Skeletal muscle satellite cell (primary cell): ENCODE measurements at regions not wholly inside any gene's neighbourhood (a gene's known extent, or its start where the extent isn't known, plus 50 kb on each side); places are given as distances from the start of the nearest gene placed in this dataset.
"Not testable (repeated sequence)": the region's sequence is repeated elsewhere in the genome, so short reads cannot be mapped to it uniquely, and the experiment has no call there.

ENCODE experiments used
- H3K27me3 ChIP-seq: 2 replicates; pipeline ENCODE4 v1.7.0; 2013; ENCODE audit warnings: low read length; ENCODE audit not compliant: control insufficient read depth, insufficient read depth
- H3K36me3 ChIP-seq: 2 replicates; pipeline ENCODE4 v1.7.0; 2013; ENCODE audit warnings: mild to moderate bottlenecking, control low read depth, low read length; ENCODE audit not compliant: insufficient read depth
- H3K4me1 ChIP-seq: 2 replicates; pipeline ENCODE4 v1.7.0; 2013; ENCODE audit warnings: low read length; ENCODE audit not compliant: control insufficient read depth, insufficient read depth
- H3K4me2 ChIP-seq: 2 replicates; pipeline ENCODE4 v1.7.0; 2013; ENCODE audit warnings: mild to moderate bottlenecking, low read length
- H3K4me3 ChIP-seq: 2 replicates; pipeline ENCODE4 v1.7.0; 2013; ENCODE audit warnings: low read length
- H3K9ac ChIP-seq: 2 replicates; pipeline ENCODE4 v1.7.0; 2013; ENCODE audit warnings: mild to moderate bottlenecking, low read depth, low read length, moderate library complexity
- H3K9me3 ChIP-seq: replicated peaks from 2 replicates; pipeline ENCODE4 v1.7.0; 2013; ENCODE audit warnings: mild to moderate bottlenecking, control low read depth, low read length

DNA sequence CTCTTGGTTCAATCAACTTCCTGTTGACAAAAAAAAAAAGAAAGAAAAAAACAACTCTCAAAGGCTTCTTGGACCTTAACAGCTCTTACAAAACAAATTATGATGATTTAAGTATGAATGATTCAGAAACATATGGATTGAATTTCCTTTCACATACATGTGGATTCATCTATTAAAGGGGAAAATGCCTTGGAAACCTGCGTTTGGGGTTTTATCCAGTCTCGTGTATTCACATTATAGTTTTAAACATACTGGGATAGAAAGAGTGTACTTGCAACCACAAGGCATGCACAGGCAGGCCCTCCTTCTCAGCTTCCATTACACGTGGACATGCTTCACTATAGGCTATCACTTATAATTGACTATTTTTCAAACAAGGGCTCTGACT is 286.7 kb downstream of the INHBA start:
- Histone ChIP-seq H3K4me3 (no peak overlapping the region), H3K9ac (no peak overlapping the region), H3K4me2 (no peak overlapping the region), H3K4me1 (no peaks in the 10 kb centered on the region), H3K9me3 (no peaks in the 10 kb centered on the region), H3K36me3 (no peaks in the 10 kb centered on the region), H3K27me3 (no peaks in the 10 kb centered on the region)

DNA sequence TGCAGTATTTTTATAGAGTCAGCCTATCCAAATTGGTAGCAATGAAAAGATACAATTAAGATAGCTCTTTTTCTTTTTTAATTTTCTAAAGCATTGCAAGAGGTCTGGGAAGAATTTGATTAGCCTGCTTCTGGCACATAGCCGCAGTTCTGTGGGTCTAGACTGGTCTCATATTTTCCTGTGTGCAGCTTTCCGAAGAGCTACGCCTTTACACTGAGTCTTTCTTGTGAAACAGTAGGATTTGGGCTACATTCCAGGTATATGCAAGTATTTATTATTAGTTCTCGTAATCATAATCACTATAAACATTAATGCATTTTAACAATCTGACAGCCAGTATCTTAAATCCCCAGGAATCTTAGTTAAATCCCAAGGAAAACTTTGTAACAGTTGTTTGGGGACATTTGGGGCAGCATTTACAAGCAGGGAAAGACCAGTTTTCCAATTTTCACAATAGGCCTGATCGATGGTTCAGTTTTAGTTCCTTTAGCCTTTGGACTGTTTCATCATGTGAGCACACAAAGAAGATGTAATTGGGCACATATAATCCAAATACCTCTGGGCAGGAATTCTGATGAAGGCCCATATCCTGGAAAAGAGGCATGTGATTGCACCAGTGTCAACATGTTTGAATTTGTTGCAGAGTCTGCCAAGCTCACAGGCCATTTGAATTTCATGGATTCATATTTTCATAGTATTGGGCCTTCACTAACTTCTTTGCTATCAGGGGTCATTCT is 287.3 kb downstream of the INHBA start:
- Histone ChIP-seq H3K36me3 (no peaks in the 10 kb centered on the region), H3K4me1 (no peaks in the 10 kb centered on the region), H3K9ac (no peak overlapping the region), H3K4me3 (no peak overlapping the region), H3K4me2 (no peak overlapping the region), H3K9me3 (no peaks in the 10 kb centered on the region), H3K27me3 (no peaks in the 10 kb centered on the region)

DNA sequence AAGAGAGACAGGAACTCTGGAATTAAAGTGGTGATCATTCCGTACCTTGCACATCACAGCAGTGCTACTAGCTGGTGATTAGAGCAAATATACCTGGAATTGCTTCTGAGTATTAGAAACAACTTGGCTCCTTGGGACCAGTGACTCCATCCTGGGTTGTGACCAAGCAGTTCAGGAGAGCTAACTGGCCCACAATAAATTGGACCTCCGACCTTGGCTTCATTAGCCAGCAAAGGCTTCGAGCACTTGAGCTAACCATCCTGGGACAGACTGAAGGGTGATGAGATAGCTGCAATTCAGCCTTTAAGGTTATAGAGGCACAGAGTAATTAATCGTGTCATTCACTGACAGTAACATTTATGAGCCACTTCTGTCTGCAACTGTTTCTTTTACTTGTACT is 287.8 kb downstream of the INHBA start:
- Histone ChIP-seq H3K36me3 (no peaks in the 10 kb centered on the region), H3K27me3 (no peaks in the 10 kb centered on the region), H3K9me3 (no peaks in the 10 kb centered on the region), H3K4me3 (no peak overlapping the region), H3K4me1 (no peaks in the 10 kb centered on the region), H3K9ac (no peak overlapping the region), H3K4me2 (no peak overlapping the region)

DNA sequence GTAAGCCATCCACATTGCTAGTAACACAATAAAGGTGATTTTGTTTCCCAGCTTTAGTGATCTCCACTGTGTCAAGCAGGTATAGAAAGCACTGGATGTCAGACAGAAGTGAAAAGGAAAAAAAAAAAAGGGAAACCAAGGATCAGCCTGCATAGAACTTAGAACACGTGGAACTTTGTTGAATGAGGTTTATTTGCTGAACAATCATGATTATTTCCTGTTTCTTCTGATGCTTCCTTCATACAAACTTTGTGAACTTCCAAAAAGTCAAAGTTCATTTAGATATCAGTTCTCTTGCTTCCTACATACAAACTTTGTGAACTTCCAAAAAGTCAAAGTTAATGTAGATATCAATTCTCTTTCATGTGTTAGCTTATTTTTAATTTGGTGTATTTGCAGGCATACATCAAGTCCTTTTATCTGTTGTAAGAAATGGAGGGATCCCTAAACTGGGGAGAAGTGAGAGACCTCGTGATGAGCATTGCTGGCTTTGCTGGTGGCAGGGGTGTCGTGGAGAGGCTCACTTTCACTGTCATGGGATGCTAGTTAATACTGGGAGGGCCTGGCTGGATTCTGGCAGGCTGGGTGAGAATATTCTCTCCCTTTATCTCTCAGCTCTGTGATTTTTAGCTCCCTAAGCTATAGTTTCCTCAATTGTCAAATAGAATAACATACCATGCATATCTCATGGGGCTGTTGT is 298.4 kb downstream of the INHBA start:
- no peak overlapping the region for H3K4me3 ChIP-seq
- no peaks in the 10 kb centered on the region for H3K36me3 ChIP-seq
- H3K4me2 ChIP-seq = no peak overlapping the region
- no peaks in the 10 kb centered on the region for H3K9me3 ChIP-seq
- H3K27me3 ChIP-seq = no peaks in the 10 kb centered on the region
- no peak overlapping the region for H3K9ac ChIP-seq
- H3K4me1 ChIP-seq = no peaks in the 10 kb centered on the region

DNA sequence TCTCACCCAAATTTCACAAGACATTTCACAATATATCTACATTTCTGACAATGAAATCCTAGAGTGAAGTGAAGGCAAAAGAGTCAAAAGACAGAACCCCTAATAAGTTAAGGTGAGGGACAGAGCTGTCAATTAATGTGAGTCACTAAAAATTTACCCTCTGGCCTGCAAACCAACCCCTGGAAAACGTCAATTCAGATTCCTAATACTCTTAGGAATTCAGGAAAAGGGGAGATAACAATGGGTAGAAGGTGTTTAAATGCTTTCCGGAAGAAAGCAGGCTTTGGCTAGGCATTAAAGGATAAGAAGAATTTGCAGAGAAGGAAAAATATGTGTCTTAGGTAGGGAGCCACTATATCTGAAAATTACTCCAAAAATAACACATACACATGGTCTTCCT is 299.6 kb downstream of the INHBA start:
- H3K9me3 ChIP-seq = no peaks in the 10 kb centered on the region
- H3K36me3 ChIP-seq = no peaks in the 10 kb centered on the region
- H3K4me3 ChIP-seq = no peak overlapping the region
- no peak overlapping the region for H3K9ac ChIP-seq
- no peak overlapping the region for H3K4me2 ChIP-seq
- no peaks in the 10 kb centered on the region for H3K4me1 ChIP-seq
- H3K27me3 ChIP-seq = no peaks in the 10 kb centered on the region

DNA sequence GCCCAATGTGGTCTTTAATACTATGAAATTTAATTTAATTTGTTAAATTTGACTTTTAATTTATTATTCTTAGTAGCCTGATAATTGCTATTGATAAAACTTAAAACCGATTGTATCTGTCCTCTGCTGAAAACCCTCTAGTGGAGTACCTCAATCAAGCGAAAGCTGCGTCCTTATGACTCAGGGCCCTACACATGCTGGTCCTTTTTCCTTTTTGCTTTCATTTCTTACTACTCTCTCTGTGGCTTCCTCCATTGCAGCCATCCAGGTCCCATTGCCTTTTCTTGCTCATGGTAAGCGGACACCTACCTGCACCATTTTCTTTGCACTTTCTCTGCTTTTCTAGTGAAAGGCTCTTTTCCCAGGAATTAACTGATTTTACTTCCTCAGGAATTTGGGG is 301.1 kb downstream of the INHBA start:
- Histone ChIP-seq H3K27me3 (no peaks in the 10 kb centered on the region), H3K4me3 (no peak overlapping the region), H3K4me2 (no peak overlapping the region), H3K9me3 (no peaks in the 10 kb centered on the region), H3K36me3 (no peaks in the 10 kb centered on the region), H3K9ac (no peak overlapping the region), H3K4me1 (no peaks in the 10 kb centered on the region)

DNA sequence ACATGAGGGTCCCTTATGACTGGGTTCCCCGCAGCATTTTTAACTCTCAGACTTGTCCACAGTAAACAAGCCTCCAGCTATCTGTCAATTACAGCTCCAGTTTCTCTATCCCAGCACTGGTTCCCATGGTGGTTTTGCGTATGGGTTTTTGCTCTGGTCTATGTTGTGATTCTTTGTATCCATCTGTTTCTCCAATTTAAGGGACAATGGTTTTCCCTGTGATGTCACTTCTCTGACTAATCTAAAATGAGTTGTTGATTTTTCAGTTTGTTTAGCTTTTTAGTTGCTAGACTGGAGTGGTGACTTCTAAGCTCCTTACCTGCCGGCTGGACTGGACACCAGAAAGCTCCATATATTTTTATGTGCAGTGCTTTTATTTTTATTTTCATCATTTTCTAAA is 303.7 kb downstream of the INHBA start:
- Histone ChIP-seq H3K4me3 (no peak overlapping the region), H3K27me3 (no peaks in the 10 kb centered on the region), H3K36me3 (no peaks in the 10 kb centered on the region), H3K4me1 (no peaks in the 10 kb centered on the region), H3K9ac (no peak overlapping the region), H3K9me3 (no peaks in the 10 kb centered on the region), H3K4me2 (no peak overlapping the region)

DNA sequence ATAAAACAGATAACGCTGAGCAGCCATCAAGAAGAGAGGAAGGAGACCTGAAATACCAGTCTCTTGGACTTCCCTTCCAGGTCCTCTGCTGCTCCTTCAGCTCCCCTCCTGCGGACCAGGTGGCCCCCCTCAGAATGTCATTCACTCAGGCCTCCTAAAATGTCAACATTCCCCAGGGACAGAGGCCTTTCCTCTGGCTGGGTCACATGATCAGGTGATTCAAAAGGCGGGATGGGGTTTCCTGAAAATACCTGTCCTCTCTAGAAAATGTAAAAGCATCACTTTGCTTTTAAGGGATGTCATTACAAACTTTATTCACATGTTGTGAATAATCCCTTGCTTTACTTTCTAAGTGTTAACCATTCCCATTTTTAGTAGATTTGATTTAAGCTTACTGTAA is 311.1 kb downstream of the INHBA start:
- Histone ChIP-seq H3K9me3 (no peaks in the 10 kb centered on the region), H3K9ac (no peak overlapping the region), H3K4me2 (no peak overlapping the region), H3K4me3 (no peak overlapping the region), H3K4me1 (no peaks in the 10 kb centered on the region), H3K36me3 (no peaks in the 10 kb centered on the region), H3K27me3 (no peaks in the 10 kb centered on the region)

DNA sequence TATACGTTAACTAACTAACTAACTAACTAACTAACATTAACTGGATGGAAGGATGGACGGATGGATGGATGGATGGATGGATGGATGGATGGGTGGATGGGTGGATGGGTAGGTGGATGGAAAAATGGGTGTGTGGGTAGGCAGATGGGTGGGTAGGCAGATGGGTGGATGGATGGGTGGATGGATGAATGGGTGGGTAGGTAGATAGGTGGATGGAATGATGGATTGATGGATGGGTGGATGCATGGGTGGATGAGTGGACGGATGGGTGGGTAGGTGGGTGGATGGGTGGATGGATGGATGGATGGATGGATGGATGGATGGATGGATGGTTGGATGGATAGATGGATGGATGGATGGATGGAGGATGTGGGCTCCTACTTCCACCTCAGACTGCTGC is 314.0 kb downstream of the INHBA start:
- H3K4me1 ChIP-seq, H3K9ac ChIP-seq, H3K27me3 ChIP-seq, H3K9me3 ChIP-seq, H3K4me3 ChIP-seq, H3K36me3 ChIP-seq, H3K4me2 ChIP-seq: not testable (repeated sequence)

DNA sequence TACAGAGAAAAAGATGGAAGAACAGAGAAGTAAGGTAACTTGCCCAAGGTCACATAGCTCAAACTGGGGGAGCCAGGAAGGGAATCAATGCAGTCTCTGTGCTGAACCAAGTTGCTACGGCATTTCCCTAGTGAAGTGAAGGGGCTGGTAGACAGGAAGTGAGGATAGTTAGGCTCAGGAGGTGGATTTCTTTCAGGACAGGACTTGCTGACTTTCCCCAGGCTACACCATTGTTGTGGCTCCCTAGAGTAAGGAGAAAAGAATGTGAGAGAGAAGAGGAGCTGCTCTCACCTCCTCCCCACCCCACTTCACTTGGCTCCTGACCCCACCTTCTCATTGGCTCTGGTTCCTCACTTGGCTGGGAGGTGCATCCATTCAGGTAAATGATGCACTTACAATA is 316.9 kb downstream of the INHBA start:
- H3K4me2 ChIP-seq = no peak overlapping the region
- no peaks in the 10 kb centered on the region for H3K27me3 ChIP-seq
- no peaks in the 10 kb centered on the region for H3K36me3 ChIP-seq
- no peaks in the 10 kb centered on the region for H3K9me3 ChIP-seq
- H3K4me3 ChIP-seq = no peak overlapping the region
- no peak overlapping the region for H3K9ac ChIP-seq
- H3K4me1 ChIP-seq = peaks cover 4% of the 10 kb centered on the region

DNA sequence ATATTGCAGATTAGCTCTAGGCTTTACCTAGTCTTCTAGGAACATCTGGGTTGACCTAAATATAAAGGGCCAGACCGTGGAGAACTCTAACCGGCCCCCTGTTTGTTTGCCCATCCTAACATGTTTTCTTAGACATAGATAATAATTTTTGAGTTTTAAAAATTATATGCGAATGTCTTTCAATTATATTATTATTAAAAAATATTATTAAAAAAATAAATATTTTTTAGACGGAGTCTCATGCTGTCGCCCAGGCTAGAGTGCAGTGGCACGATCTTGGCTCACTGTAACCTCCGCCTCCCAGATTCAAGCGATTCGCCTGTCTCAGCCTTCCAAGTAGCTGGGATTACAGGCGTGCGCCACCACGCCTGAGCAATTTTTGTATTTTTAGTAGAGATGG is 318.5 kb downstream of the INHBA start:
- Histone ChIP-seq H3K36me3 (no peaks in the 10 kb centered on the region), H3K4me1 (peaks cover 4% of the 10 kb centered on the region), H3K27me3 (no peaks in the 10 kb centered on the region), H3K9me3 (no peaks in the 10 kb centered on the region), H3K9ac (no peak overlapping the region), H3K4me2 (no peak overlapping the region), H3K4me3 (no peak overlapping the region)

DNA sequence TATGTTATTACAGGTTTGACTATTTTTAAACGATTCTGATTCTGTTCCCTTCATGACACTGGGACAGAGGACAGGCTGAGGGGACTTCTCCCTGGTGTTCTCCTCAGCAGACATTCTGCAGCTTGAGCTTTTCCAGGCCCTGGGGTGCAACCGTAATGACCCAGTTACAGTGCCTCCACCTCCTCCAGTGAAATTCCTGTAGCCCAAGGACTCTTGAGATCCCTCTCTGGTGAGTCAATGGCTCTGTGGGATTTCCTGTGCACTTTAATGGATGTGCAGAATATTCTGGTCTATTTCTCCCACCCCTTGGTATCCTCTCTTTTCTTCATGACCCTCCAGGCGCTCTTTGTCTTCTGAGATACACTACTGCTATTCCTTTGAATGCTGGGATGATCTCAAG is 319.3 kb downstream of the INHBA start:
- H3K4me3 ChIP-seq = no peak overlapping the region
- H3K4me2 ChIP-seq = no peak overlapping the region
- no peak overlapping the region for H3K9ac ChIP-seq
- H3K9me3 ChIP-seq = no peaks in the 10 kb centered on the region
- no peaks in the 10 kb centered on the region for H3K27me3 ChIP-seq
- H3K36me3 ChIP-seq = no peaks in the 10 kb centered on the region
- peaks cover 4% of the 10 kb centered on the region for H3K4me1 ChIP-seq
